ENCODE measurements at regions not wholly inside any gene's neighbourhood (a gene's known extent, or its start where the extent isn't known, plus 50 kb on each side); places are given as distances from the start of the nearest gene placed in this dataset.

DNA sequence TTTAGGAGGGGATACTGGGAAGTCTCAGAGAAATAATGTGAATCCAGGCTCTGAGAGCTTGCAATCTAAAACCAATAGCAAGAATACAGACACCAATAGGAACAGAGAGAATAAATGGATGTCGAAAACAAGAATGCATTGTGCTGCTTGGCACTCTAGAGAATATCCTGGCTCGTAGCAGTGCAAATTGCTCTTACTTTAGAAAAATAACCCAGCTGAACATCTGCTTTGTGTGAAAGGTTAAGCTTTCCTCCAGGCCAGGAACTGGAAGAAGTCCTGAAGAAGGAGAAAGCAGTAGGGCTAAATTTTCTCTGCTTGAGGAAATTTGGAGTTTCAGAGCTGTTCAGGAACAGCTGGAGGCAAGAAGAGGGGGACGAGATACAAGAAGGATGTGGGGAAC lies 382.3 kb downstream of the HHIPL2 start:
- no peak for DNase-seq

DNA sequence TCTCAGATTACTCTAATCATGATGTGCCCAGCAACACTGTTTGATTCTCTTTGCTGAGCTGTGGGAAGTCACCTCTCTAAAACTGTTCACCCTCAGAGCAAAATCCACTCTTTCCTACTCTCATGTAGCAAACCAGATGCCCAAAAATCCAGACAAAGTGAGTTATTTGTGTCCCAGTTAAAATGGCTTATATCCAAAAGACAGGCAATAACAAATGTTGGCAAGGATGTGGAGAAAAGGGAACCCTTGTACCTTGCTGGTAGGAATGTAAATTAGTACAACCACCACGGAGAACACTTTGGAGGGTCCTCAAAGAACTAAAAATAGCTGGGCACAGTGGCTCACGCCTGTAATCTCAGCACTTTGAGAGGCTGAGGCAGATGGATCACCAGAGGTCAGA lies 384.0 kb downstream of the HHIPL2 start:
- no peak for DNase-seq

DNA sequence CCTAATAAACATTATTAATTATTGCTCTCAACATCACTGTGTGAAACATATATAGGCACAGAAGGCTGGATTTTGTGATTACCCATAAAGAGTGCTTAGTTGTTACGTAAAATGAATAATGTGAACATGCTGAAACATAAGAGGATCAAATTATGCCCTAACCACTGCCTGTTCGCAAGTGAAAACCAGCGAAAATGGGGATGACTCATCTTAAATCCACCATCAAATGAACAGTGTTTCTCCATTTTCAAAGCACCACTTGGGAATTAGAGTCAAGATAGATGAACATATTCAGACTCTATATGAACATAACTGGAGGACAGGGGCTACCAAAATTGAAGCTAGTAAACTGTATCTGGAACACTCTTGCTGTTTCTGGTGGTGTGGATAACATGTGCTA lies 386.2 kb downstream of the HHIPL2 start:
- no peak for DNase-seq

DNA sequence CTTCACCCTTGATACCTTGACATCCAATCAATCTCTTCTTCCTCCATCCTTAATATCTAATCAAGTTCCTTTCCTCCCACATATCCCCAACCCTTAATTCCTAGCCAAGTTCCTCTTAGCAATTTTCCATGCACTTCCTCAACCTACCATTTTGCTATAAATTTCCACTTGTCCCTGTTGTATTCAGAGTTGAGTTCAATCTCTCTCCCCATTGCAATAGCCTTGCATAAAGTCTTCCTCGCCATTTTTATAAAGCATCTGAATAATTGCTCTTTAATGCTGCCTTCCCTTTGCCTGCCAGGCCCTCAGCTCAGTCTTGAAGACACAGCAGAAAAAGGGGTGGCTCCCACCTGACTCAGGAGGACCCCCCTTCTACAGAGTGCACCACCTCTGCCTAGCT lies 390.3 kb downstream of the HHIPL2 start:
- DNase-seq, result no peak

DNA sequence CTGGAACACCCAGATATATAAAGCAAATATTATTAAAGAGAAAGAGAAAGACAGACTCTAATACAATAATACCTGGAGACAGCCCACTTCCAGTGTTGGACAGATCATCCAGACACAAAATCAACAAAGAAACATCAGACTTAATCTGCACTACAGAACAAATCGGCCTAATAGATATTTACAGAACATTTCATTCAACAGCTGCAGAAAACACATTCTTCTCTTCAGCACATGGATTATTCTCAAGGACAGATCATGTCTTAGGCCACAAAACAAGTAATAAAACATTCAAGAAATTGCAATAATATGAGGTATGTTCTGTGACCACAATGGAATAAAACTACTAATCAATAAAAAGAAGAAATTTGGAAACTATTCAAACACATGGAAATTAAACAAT lies 398.3 kb upstream of the DUSP10 start:
- no peak for DNase-seq

DNA sequence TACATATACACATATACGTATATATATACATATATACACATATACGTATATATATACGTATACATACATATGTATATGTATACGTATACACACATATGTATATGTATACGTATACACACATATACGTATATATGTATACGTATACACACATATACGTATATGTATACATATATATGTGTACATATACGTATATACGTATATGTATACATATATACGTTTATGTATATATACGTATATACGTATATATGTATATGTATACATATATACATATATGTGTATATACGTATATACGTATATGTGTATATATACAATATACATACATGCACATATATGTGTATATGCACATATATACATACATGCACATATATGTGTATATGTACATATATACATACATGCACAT lies 396.2 kb upstream of the DUSP10 start:
- no peak for DNase-seq

DNA sequence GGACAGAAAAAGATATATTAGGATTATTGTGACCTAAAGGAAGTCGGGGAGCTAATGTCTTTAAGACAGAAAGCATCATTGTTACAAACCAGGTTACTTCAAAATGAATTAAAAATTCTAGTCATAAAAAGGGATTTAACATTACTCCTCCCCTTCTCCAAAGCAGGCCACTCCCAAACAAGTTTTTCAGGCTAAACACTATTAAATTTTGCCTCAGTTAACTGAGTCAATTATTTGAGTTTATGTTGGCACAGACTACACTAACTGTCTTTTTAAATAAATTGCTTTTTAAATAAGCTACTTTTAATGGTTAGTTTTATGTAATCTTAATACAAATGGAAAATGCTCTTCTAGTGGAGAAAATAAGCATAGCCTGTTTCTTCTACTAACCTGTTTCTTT lies 395.0 kb upstream of the DUSP10 start:
- no peak for DNase-seq

DNA sequence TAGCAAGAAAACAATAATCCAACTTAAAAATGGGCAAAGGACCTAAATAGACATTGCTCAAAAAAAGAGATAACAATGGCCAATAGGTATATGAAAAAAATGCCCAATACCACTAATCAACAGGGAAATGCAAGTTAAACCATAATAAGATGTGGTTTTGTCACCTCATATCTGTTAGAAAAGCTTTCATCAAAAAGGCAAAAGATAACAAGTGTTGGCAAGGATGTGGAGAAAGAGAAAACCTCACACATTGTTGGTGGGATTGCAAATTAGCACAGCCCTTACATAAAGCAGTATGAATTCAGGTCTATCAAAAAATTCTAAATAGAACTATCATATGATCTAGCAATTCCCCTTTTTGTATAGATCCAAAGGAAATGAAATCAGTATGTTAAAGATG lies 387.2 kb upstream of the DUSP10 start:
- DNase-seq, result no peak

DNA sequence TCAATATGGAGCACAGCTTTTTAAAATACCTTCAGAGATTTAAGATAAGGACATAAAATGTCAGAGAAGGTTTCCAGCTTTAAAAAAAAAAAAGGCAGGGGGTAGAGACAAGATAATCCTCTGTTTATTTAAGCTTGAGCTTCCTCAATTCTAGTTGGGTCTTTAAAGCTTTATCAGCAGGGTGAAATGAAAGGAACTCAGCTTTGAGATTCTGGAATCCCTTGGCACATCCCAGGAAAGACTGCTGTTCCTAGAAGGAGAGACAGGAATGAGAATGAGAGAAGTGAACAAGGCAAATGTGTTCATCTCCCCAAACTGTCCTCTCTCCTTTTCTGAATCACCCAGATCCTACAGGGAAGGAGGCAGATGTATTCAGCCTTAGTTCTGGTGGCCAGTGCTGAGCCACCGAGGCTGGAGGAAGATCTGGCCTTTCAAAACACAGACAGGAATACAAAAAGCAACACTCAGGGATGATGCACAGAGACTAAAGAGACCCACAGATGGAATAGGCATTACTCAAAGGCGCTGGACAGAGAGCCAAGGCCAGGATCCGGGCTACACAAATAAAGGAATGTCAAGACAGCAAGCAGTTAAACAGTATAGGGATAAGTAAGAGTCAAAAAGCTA lies 385.8 kb upstream of the DUSP10 start:
- DNase-seq, result no peak

DNA sequence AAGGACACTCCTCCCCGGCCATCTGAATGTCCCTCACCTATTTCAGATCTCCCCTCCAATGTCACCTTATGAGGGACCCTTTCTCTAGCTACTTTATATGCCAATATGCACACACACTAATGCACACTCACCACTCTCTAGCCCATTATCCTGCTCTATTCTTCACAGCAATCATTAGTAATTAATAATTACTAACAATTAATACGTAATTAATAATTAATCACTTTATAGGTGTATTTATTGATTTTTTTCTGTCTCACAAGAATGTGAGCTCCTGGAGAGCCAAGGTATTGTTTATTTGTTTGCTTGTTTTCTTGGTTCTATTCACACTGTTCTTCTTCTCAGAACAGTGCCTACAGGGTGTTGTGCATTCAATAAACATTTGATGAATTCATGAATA lies 385.2 kb upstream of the DUSP10 start:
- DNase-seq, result no peak

DNA sequence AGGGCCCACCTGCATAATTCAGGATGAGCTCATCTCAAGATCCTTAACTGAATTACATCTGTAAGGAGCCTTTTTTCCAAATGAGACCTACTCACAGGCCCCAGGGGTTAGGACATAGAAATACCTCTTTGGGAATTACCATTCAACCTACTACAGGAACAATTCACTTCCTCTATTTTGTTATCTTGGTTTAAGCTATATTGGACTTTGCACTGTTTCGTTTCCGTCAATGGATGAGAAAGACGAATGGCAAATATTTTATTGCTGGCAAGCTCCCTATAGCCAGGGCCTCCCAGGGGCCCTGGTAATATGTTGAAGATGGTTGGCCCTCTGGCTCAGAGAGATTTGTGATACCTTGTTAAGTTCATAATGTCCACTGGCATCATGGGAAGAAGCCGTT lies 384.2 kb upstream of the DUSP10 start:
- no peak for DNase-seq

DNA sequence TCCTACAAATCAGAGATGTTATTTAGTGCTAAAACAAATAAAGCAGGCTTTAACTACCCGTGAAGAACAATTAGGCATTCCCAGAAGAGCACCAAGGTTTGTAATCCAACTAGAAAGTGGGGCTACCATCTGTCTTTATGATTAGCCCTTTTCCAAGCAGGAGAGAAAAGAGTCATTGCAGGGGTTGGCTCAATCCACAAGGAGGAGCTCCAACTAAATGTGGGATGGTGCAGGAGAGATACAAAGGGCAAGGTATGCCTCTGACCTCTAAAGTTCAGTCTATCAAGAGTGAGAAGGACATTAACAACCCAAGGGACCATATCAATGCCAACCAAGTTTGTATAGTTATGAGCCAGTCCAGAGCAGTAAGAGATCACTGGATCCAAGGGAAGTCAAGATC lies 382.7 kb upstream of the DUSP10 start:
- DNase-seq, result no peak

DNA sequence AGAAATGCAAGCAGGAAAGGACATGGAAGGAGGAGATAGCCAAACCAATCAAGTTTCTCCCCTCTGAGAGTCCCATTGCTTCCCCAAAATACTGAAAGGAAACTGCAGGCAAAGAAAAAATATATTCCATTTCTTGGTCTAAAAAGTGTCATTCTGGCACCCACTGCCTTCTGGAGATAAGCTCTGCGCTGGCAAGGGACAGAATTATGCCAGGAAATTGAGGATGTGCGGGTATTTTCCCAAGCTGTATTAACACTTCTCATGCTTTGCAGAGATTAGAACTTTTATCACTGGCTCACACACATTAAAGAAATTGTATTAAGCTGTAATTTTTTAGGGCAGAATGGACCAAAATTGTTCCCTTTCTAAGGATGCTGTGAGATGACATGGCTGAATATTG lies 381.2 kb upstream of the DUSP10 start:
- DNase-seq, result no peak

DNA sequence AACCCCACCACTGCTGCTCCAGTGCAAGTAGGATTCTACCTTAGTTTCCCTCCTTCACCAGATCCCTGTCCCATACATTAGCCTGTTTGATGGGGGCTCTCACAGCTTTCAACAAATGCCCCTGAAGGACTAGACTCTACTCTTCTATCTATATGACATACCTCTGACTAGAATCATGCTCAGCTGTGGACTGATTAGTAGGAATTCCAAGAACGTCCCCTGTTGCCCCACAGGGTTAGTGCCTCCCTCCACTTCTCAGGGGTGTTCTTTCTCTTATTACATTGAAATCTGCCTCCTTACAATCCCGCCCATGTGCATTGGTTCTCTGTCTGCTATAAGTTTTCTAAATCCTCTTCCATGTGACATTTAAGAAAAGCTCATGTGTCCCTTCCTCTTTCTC lies 375.9 kb upstream of the DUSP10 start:
- DNase-seq, result no peak

DNA sequence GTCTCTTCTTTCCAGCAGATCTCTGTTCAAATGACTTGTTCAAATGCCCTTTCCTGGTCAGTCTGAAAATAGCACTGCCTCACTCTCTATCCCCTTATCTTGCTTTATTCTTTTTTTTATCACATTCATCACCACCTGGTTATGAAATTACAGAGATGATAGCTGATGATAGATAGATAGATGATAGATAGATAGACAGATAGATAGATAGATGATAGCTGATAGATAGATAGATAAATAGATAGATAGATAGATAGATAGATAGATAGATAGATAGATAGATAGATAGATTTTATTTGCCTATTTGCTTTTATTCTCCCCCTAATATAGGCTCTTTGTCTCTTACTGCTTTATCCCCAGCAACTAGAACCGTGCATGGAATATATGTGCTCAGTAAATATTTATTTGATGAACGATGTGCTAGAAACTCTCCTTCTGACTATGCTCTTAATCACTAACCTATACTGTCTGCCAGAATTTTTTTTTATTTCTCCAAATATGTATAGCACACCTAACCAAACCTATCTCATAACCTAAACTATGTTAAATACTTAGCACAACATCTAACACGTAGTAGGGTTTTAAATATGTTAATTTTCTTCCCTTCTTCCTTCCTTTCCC lies 372.8 kb upstream of the DUSP10 start:
- no peak for DNase-seq

DNA sequence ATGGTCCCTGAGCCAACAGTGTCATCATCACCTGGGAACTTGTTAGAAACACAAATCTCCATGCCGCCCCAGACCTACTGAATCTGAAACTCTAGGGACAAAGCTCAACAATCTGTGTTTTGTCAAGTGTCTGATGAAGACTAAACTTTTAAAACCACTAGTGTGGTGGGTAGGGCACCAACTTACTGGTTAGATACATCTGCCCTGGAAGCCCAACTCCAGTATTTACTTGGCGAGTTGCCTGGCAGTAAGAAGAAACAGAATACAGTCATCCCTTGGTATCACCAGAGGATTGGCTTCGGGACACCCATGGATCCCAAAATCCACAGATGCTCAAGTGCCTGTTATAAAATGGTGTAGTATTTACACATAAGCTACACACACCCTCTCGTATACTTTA lies 367.9 kb upstream of the DUSP10 start:
- DNase-seq, result no peak

DNA sequence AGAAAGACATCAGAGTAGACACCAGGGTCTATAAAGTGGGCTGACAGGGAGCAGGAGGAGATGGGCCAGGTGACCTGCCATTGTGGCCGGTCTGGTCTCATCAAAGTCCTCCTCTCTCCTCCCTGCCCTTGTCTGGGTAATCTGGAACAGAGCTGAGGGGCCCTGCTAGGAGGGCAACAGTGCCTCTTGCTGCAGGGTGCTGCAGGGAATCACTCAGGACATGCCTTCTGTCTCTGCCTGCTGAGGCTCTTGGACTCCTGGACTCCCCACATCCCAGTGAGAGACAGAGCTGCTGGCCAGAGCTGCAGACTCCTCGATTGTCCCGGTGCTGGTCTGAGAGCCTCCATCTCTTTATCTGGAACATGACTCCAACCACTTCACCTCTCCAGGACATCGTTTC lies 366.1 kb upstream of the DUSP10 start:
- no peak for DNase-seq

DNA sequence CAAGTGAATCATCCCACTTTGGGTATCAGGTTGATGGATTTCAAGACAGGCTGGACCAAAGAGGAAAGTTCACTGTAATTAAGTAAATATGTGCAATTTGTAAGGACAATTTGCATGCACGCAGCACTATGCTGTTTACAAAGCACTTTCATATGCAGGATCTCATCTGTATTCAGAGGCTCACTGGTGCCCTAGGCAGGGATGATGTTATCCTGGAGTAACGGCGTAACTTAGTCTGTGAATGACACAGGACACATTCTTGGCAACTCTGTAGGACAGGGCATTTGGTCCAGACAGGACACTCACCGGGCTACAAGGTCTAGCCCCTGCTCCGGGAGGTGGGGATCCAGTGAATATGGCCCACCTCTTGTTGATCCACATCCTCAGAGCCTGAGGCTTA lies 365.4 kb upstream of the DUSP10 start:
- no peak for DNase-seq

DNA sequence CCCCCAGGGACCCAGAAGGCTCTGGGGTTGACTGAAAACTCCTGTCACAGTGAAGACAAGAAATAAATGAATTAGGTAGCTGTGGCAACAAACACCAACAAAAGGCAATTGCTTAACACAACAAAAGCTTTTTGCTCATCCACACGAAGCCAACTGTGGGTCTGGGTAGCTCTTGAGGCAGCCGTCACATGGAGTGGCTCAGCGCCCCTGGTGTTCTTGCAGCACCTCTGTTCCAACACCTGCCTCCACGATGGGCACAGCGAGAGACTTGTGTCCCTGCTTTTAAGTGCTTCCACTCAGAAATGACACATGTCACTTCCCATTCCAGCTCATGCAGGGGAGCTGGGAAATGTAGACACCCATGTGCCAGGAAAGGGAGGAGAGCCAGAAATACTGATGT lies 364.5 kb upstream of the DUSP10 start:
- no peak for DNase-seq

DNA sequence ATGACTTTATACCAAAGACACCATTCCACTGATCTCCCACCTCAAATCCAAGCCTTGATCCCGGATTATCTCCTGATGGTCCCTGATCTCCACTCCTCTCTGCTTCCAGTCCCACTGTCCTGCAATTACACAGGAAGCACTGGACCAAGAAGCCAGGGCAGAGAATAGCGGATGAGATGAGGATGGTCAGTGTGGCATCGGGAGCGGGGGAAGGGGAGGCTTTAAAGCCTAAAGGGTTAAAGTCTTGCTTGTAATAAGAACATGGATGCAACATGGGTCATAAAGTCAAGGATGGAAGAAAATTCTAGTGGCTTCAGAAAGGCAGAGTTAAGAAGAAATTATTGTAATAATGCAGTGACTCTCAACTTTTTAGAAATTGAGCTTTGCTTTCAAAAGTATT lies 364.0 kb upstream of the DUSP10 start:
- no peak for DNase-seq

DNA sequence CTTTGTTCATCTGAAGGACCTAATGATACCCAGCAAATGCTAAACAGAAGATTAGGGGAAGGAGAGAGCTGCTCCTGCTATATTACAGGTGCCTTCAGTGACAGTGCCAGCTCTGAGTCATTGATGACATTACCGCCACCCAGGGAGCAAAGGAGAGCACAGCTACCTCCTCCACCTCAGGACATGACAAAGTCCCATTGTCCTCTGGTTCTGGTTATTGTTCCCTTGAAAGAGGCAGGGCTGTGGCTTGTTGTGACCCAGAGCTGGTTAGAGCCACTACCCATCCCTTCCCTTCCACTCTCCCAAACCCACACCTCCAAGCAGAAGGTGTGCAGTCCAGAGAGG lies 363.5 kb upstream of the DUSP10 start:
- DNase-seq, result no peak

DNA sequence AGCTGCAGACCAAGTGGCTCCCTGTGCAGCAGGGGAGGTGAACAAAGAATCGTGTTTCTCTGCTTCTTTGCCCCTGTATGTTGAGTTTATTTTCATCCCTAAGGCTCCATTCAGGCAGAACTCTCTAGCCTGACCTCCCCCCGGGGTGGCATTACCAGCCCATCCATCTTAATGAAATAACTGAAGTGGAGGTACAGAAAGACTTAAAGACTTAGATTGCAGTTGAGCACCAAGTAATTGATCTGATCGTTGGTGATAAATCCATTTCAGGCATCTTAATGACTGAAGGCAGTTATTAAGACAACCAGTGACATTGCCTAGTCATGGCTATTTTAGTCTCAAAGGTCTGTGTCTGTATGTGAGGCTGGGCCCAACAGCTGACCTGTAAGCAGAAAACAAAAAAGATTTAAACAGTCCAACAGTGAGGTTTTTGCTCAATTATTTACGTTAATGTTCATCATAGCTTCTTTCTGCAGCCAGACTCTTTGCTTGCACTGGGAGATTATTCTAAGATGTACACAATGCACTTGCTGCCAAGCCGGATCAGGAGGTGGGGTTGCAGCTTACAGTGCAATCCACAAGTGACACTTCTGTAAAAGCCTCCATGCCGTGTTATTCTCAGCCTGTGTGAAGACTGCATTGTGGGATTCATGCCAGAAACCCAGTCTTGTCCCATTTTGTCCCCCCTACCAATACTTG lies 363.0 kb upstream of the DUSP10 start:
- no peak for DNase-seq

DNA sequence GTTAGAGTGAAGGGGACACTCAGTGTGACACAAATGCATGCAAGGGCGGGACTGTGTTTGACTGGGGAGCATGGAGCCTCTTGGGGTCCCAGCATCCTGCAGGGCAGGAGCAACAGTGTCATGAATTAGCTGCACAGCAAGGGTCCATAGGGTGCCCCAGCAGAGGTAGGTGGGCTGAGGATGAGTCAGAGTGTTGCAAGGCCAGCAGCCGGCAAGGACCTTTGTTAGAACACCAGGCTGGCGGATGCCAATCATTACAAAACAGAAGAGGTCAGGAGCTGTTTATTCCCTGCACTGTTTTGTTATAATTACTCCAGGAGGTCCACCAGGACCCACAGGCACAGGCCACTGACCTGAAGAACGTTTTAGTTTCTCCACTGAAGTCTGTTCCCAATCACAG lies 362.2 kb upstream of the DUSP10 start:
- DNase-seq, result no peak

DNA sequence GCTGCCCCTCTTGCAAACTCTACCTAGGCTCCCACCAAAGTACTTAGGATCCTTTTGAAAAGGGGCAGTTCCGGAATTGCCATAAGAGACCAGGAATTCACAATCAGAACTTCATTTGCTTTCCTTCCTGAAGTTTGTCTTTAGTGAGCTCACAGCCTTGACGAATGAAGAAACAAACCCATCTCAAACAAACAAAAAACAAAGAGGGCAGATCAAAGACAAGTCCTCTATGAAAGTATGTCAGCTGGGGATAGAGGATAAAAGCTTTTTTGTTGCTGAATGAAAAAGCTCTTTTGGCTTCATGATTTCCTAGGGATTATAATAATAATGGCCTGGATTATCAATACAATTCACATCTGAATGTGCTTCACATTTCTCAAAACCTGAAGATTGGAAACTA lies 357.9 kb upstream of the DUSP10 start:
- no peak for DNase-seq

DNA sequence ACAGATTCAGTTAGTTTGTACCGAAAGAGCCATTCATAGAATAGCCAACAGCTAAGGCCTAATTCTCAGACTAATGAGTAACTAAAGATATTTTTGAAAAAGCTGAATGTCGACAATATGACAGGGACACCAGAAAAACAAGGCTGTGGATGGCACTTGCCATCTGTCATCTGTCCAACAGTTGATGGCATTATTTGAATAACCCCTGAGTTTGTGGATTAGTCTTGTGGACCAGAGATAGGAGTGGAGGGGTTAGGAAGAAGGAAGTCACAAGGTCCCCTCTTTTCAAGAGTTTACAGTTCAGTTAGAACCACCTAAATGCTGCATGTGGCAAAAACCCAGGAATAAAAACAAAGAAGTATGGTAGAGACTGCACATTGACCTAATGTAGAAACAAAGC lies 356.5 kb upstream of the DUSP10 start:
- no peak for DNase-seq

All from SHP77 (cell line).